ENCODE measurements at regions not wholly inside any gene's neighbourhood (a gene's known extent, or its start where the extent isn't known, plus 50 kb on each side); places are given as distances from the start of the nearest gene placed in this dataset.

- no peak for TF ChIP-seq CTCF (IDR thresholded peaks at IDR 0.05; ENCODE audit: insufficient read depth, low read depth, low read length)
- TF ChIP-seq EZH2 (IDR thresholded peaks at IDR 0.05; ENCODE audit: insufficient read depth, low read length), result no peak
Measured at GRCh38 chr3:127395663-127396355, 108.0 kb upstream of the PRR20G start.
